Sigmoid colon (tissue), 4 donors: ENCODE measurements at regions not wholly inside any gene's neighbourhood (a gene's known extent, or its start where the extent isn't known, plus 50 kb on each side); places are given as distances from the start of the nearest gene placed in this dataset.

Source experiments
- EP300 ChIP-seq, 4 donors: sonication (generic); formaldehyde crosslinking; IDR thresholded peaks; one replicate each; pipeline ENCODE4 v1.6.1; 2017; ENCODE audit warnings: antibody characterized with exemption in 4 of 4
- POLR2A ChIP-seq, 2 donors: fragments of 450-650 bp; IDR thresholded peaks; one replicate each; pipeline ENCODE4 v1.6.1; 2016; ENCODE audit warnings: antibody characterized with exemption in 2 of 2, mild to moderate bottlenecking in 2 of 2, moderate library complexity in 2 of 2
- POLR2AphosphoS5 ChIP-seq, 4 donors: sonication (generic); formaldehyde crosslinking; IDR thresholded peaks; one replicate each; pipeline ENCODE4 v1.6.1; 2017; ENCODE audit warnings: antibody characterized with exemption in 4 of 4
- TF ChIP-seq, protein P1 (sequence below), 4 experiments: fragments of 450-650 bp in 3 of 4; fragments of 200-600 bp in 1 of 4; IDR thresholded peaks; one replicate each; pipeline ENCODE4 v1.5.1; 2016 to 2019; ENCODE audit warnings: antibody characterized with exemption in 4 of 4, mild to moderate bottlenecking in 3 of 4, moderate library complexity in 2 of 4

DNA sequence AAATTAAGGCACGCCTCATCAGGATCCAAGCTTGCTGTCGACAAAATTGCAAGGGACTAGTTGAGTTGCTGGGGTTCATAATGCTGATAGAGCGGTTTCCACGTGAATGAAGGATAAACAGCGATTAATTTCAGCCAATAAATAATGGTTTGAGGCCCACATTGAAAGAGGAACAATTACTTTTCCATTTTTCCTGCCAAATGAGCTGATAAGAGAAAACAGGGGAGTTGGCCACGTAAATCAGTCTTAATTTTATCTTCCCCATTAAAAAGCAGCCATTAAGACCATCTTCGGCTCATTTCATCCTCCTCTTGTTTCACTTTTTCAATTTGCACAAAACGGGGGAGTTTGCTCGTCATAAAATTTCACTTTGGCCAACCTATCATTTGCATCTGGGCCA, 235.5 kb upstream of the RRP15 start:
- TF ChIP-seq, protein P1, sequence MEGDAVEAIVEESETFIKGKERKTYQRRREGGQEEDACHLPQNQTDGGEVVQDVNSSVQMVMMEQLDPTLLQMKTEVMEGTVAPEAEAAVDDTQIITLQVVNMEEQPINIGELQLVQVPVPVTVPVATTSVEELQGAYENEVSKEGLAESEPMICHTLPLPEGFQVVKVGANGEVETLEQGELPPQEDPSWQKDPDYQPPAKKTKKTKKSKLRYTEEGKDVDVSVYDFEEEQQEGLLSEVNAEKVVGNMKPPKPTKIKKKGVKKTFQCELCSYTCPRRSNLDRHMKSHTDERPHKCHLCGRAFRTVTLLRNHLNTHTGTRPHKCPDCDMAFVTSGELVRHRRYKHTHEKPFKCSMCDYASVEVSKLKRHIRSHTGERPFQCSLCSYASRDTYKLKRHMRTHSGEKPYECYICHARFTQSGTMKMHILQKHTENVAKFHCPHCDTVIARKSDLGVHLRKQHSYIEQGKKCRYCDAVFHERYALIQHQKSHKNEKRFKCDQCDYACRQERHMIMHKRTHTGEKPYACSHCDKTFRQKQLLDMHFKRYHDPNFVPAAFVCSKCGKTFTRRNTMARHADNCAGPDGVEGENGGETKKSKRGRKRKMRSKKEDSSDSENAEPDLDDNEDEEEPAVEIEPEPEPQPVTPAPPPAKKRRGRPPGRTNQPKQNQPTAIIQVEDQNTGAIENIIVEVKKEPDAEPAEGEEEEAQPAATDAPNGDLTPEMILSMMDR (IDR thresholded peaks at IDR 0.05) = no peak
- TF ChIP-seq POLR2A (IDR thresholded peaks at IDR 0.05) (no peak), POLR2AphosphoS5 (IDR thresholded peaks at IDR 0.05) (no peak), EP300 (IDR thresholded peaks at IDR 0.05) (no peak)
